OCI-LY1 (cell line): ENCODE measurements at regions not wholly inside any gene's neighbourhood (a gene's known extent, or its start where the extent isn't known, plus 50 kb on each side); places are given as distances from the start of the nearest gene placed in this dataset.

Source experiments
- CTCF ChIP-seq: fragments of 200-600 bp; sonication (generic), shearing (Covaris generic); IDR thresholded peaks from 2 replicates; pipeline ENCODE4 v1.5.1; 2017; ENCODE audit warnings: mild to moderate bottlenecking, antibody characterized with exemption, low read length, moderate library complexity, mixed read lengths
- EZH2 ChIP-seq: fragments of 200-600 bp; sonication (generic), shearing (Covaris generic); IDR thresholded peaks from 2 replicates; pipeline ENCODE4 v1.8.0; 2017; ENCODE audit warnings: borderline replicate concordance, mixed run types, mild to moderate bottlenecking, antibody characterized with exemption, low read length, moderate library complexity, mixed read lengths

- TF ChIP-seq CTCF (no peak), EZH2 (no peak)
Observed at GRCh38 chr10:124150189-124150806, 56.9 kb upstream of the CHST15 start.
